ENCODE measurements at regions not wholly inside any gene's neighbourhood (a gene's known extent, or its start where the extent isn't known, plus 50 kb on each side); places are given as distances from the start of the nearest gene placed in this dataset.

GRCh38 chr10:3287572-3288445 lies 115.2 kb upstream of the PITRM1 start:
- ChIA-PET CTCF (no interaction called here), POLR2A (no interaction called here)
- Mint-ChIP-seq H3K4me1 (no peaks in the 10 kb centered on the region), H3K9me3 (no peaks in the 10 kb centered on the region), H3K27me3 (peaks cover 5% of the 10 kb centered on the region), H3K36me3 (ENCODE audit: low read depth) (no peaks in the 10 kb centered on the region), H3K27ac (no peak overlapping the region), H3K4me3 (no peak overlapping the region)
- no peak for DNase-seq

DNA sequence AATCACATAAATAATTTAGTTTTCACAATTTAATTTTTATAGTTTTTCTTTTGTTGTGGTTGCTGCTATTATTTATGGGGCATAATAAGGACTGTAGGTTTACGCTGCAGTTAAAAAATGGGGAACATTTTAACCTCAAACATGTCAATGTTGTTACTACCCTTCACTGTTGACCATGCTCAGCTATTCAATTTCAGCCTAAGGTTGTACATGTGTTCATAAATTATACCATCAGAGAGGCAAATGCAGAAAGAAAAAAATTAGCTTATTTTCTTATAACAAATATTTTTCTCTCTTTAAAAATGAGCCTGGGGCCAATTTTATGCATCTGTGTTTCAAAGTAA lies 110.1 kb upstream of the PITRM1 start:
- ChIA-PET POLR2A (no interaction called here), CTCF (no interaction called here)
- Mint-ChIP-seq H3K27ac (no peak overlapping the region), H3K9me3 (no peaks in the 10 kb centered on the region), H3K27me3 (peaks cover 9% of the 10 kb centered on the region), H3K4me3 (no peak overlapping the region), H3K36me3 (ENCODE audit: low read depth) (no peaks in the 10 kb centered on the region), H3K4me1 (no peaks in the 10 kb centered on the region)
- no peak for DNase-seq

DNA sequence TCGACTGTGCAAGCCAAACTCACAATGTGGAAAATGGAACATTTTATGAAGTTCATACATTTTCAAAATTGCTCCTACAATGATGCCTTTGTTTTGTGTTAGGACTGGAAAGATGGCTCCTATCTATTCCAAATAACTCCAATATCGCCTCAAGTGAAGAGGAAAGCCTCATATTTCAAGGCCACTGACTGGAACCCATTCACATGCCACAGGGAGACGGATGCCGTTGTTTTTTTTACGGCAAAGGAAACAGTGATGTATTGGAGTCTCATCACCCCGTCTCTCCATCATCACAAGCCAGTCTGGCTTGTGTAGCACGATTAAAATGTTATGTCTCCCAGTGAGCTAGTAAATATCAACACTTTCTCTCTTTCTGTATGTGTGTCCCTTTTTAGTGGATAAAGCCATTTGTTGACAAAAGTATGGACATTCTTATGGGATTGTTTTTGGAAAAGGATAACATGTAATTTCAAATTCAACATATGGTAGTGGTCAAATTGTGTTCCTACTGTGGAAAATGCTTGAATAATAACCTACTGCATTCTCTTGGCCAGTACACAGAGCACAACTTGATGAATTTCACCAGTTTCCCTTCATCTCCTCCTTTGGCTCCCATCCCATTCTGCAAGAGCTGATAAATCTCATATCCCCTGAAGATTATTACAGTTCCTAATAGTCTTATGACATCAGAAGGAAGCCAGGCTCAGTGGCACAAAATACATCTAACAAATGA lies 109.5 kb upstream of the PITRM1 start:
- DNase-seq = no peak
- ChIA-PET CTCF (no interaction called here), POLR2A (no interaction called here)
- Mint-ChIP-seq H3K4me1 (no peaks in the 10 kb centered on the region), H3K36me3 (ENCODE audit: low read depth) (no peaks in the 10 kb centered on the region), H3K27me3 (peaks cover 9% of the 10 kb centered on the region), H3K27ac (no peak overlapping the region), H3K4me3 (no peak overlapping the region), H3K9me3 (no peaks in the 10 kb centered on the region)

- ChIA-PET CTCF (no interaction called here), POLR2A (no interaction called here)
- DNase-seq = no peak
- Mint-ChIP-seq H3K27me3 (peaks cover 11% of the 10 kb centered on the region), H3K27ac (no peak overlapping the region), H3K36me3 (ENCODE audit: low read depth) (no peaks in the 10 kb centered on the region), H3K4me3 (no peak overlapping the region), H3K4me1 (no peaks in the 10 kb centered on the region), H3K9me3 (no peaks in the 10 kb centered on the region)
Measured at GRCh38 chr10:3278771-3279170, 106.2 kb upstream of the PITRM1 start.

- Mint-ChIP-seq H3K27ac (no peak overlapping the region), H3K4me3 (no peak overlapping the region), H3K27me3 (peaks cover 9% of the 10 kb centered on the region), H3K4me1 (no peaks in the 10 kb centered on the region), H3K36me3 (ENCODE audit: low read depth) (no peaks in the 10 kb centered on the region), H3K9me3 (no peaks in the 10 kb centered on the region)
- no peak for DNase-seq
- CTCF ChIA-PET = interaction anchor here (0.6 kb wide), 2 partner anchors 227 to 630 kb away, joined by 3 to 4 read pairs; no protein-coding TSS in a partner anchor
- POLR2A ChIA-PET = no interaction called here
Measured at GRCh38 chr10:3277566-3277965, 105.0 kb upstream of the PITRM1 start.

DNA sequence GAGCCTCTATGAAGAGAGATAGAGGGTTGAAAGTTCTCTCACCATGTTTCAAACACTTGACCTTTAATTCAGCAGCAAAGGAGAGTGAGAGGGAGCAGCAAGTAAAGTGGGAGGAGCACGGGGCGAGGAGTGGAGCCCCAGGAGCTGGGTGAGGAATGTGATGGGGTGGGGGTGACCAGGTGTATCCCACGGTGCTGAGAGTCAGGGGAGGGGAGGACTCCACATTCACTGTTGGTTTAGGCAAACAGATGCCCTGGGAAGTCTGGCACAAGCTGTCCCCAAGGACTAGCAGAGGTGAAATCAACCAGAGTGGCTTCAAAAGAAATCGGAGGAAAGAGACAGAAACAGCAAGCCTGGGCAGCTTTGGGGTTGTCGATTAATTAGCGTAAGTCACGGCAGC lies 101.8 kb upstream of the PITRM1 start:
- H3K36me3 Mint-ChIP-seq (ENCODE audit: low read depth) = no peaks in the 10 kb centered on the region
- H3K4me3 Mint-ChIP-seq = no peak overlapping the region
- CTCF ChIA-PET = no interaction called here
- H3K9me3 Mint-ChIP-seq = no peaks in the 10 kb centered on the region
- H3K27me3 Mint-ChIP-seq = peaks cover 11% of the 10 kb centered on the region
- DNase-seq = no peak
- no peaks in the 10 kb centered on the region for H3K4me1 Mint-ChIP-seq
- POLR2A ChIA-PET = no interaction called here
- no peak overlapping the region for H3K27ac Mint-ChIP-seq

DNA sequence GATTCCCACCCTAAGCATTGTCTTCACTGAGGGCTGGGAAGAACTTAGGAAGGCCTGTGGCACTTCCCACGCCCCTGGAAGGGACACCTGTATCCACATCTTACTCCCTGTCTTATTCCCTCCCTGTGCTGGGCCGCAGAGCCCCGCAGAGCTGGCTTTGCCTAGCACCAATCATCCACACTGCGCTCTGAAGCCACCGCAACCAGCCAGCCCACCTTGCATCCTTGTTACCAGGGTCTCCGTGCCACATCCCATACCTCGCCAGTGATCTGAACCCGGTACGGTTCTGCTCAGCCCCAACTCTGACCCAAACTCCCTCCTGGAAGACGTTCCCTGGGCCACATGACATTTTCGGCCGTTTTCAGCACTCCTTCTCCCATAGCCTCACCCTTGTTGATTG lies 101.4 kb upstream of the PITRM1 start:
- no peak overlapping the region for H3K4me3 Mint-ChIP-seq
- no peaks in the 10 kb centered on the region for H3K36me3 Mint-ChIP-seq (ENCODE audit: low read depth)
- H3K27ac Mint-ChIP-seq = no peak overlapping the region
- DNase-seq = no peak
- POLR2A ChIA-PET = no interaction called here
- peaks cover 11% of the 10 kb centered on the region for H3K27me3 Mint-ChIP-seq
- CTCF ChIA-PET = no interaction called here
- no peaks in the 10 kb centered on the region for H3K4me1 Mint-ChIP-seq
- no peaks in the 10 kb centered on the region for H3K9me3 Mint-ChIP-seq

DNA sequence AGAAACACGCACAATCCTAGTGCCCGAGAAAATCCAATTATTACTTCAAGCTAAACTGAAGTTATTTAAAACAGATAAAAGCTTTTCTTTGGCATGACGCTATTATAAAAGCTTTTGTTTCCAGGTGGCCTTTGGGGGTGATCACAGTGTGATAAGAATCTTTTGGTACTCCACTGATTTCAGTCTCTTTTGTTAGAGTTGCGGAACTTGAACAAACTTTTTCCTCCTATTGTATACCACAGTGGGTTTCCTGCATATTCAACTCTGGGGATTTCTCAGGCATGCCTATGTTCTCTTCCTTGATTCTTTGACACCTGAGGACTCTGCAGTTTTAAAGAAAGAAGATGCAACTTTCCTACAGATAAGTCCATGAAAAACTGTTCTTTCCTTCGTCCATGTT lies 99.7 kb upstream of the PITRM1 start:
- CTCF ChIA-PET = no interaction called here
- H3K27ac Mint-ChIP-seq = no peak overlapping the region
- POLR2A ChIA-PET = no interaction called here
- no peak overlapping the region for H3K4me3 Mint-ChIP-seq
- H3K27me3 Mint-ChIP-seq = peaks cover 9% of the 10 kb centered on the region
- no peaks in the 10 kb centered on the region for H3K9me3 Mint-ChIP-seq
- no peaks in the 10 kb centered on the region for H3K4me1 Mint-ChIP-seq
- DNase-seq = no peak
- H3K36me3 Mint-ChIP-seq (ENCODE audit: low read depth) = no peaks in the 10 kb centered on the region

DNA sequence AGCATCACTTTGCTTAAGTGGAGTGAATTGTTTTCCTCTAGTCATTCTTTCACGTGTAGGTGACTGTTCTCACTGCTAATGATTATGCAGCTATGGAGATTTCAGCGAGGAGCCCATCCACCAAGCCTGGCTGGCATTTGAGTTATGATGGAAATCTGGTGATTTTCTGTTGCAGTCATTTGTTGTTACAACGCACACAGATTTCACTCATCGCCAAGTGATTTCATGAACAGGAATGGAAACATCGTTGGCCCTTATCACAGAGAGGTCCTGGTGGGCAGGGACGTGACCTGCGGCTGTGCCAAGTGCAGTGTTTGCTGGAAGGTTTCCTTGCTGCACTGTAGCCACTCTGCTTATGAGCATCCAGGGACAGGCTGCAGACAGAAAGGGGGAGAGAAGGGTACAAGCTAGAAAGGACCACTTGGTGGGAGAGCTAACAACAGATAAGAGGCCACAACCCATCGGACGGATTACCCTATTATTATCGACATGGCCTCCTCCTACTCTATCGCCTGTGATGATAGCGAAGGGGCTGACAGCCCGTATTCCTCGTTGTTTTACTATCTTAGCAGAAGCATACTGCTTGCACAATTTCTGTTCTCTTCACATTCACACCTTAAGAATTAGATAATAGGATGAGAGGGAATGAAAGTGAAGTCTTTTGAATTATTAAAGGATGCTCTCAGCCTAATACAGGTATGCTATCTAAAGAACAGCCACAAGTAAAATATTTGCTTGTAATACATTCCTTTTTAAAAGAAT lies 99.0 kb upstream of the PITRM1 start:
- no peak overlapping the region for H3K27ac Mint-ChIP-seq
- DNase-seq = no peak
- CTCF ChIA-PET = no interaction called here
- H3K9me3 Mint-ChIP-seq = no peaks in the 10 kb centered on the region
- POLR2A ChIA-PET = no interaction called here
- H3K4me1 Mint-ChIP-seq = no peaks in the 10 kb centered on the region
- no peak overlapping the region for H3K4me3 Mint-ChIP-seq
- peaks cover 7% of the 10 kb centered on the region for H3K27me3 Mint-ChIP-seq
- H3K36me3 Mint-ChIP-seq (ENCODE audit: low read depth) = no peaks in the 10 kb centered on the region

- Mint-ChIP-seq H3K4me1 (no peaks in the 10 kb centered on the region), H3K27me3 (peaks cover 9% of the 10 kb centered on the region), H3K4me3 (no peak overlapping the region), H3K9me3 (no peaks in the 10 kb centered on the region), H3K36me3 (ENCODE audit: low read depth) (no peaks in the 10 kb centered on the region), H3K27ac (no peak overlapping the region)
- ChIA-PET POLR2A (no interaction called here), CTCF (no interaction called here)
- DNase-seq = no peak
Measured at GRCh38 chr10:3270577-3271316, 98.2 kb upstream of the PITRM1 start.

DNA sequence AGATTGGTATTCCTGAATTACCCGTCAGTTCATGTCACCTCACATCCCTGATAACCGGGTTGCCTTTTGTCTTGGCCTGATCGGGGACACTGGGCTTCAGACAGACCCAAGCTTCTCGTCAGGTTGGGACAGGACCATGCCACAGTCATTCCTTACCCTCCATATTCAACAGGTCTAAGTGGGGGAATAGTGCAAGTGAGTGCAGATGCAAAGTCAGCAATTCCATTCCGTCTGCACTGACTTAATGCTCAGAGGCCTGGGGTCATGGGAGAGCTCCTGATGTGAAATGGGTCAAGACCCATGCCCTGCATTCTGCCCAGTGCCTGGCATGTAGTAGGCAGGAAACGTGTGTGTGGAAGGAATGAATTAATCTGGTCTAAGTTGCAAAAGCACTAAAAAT lies 95.4 kb upstream of the PITRM1 start:
- Mint-ChIP-seq H3K4me3 (no peak overlapping the region), H3K27me3 (peaks cover 18% of the 10 kb centered on the region), H3K36me3 (ENCODE audit: low read depth) (no peaks in the 10 kb centered on the region), H3K9me3 (no peaks in the 10 kb centered on the region), H3K4me1 (peaks cover 2% of the 10 kb centered on the region), H3K27ac (no peak overlapping the region)
- no peak for DNase-seq
- CTCF ChIA-PET = no interaction called here
- POLR2A ChIA-PET = no interaction called here

DNA sequence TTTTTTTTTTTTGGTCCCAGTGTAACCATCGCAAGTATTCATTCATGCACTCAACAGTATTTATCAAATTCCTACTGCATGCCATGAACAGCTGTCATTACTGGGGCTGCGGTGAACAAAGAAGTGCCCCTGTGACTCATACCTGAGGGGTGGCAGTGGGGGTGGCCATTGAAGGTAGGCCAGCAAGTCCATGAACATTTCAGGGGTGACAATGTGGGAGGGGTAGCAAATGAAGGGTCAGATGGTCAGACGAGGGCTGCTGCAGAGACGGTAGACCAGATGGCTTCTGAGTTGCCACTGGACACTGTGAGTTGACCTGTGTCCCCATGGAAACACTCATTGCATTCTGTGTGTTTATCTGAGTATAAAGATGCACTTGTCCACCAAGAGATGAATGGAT lies 92.5 kb upstream of the PITRM1 start:
- H3K36me3 Mint-ChIP-seq (ENCODE audit: low read depth) = no peaks in the 10 kb centered on the region
- no peaks in the 10 kb centered on the region for H3K9me3 Mint-ChIP-seq
- H3K27ac Mint-ChIP-seq = no peak overlapping the region
- peaks cover 2% of the 10 kb centered on the region for H3K4me1 Mint-ChIP-seq
- no peak overlapping the region for H3K4me3 Mint-ChIP-seq
- peaks cover 23% of the 10 kb centered on the region for H3K27me3 Mint-ChIP-seq
- no peak for DNase-seq
- POLR2A ChIA-PET = interaction anchor here (0.7 kb wide), 1 partner anchor 682 kb away, joined by 3 read pairs; no protein-coding TSS in a partner anchor
- CTCF ChIA-PET = no interaction called here
